VCaP (cell line): ENCODE measurements at regions not wholly inside any gene's neighbourhood (a gene's known extent, or its start where the extent isn't known, plus 50 kb on each side); places are given as distances from the start of the nearest gene placed in this dataset.

ENCODE experiments used
- H3K27ac ChIP-seq: fragments of 450-650 bp; 2 replicates; pipeline ENCODE4 v1.5.1; 2017
- TF ChIP-seq, protein P1 (sequence below): fragments of 450-650 bp; conservative IDR thresholded peaks from 2 replicates; pipeline ENCODE4 v1.5.1; 2017; ENCODE audit warnings: mild to moderate bottlenecking, moderate library complexity

DNA sequence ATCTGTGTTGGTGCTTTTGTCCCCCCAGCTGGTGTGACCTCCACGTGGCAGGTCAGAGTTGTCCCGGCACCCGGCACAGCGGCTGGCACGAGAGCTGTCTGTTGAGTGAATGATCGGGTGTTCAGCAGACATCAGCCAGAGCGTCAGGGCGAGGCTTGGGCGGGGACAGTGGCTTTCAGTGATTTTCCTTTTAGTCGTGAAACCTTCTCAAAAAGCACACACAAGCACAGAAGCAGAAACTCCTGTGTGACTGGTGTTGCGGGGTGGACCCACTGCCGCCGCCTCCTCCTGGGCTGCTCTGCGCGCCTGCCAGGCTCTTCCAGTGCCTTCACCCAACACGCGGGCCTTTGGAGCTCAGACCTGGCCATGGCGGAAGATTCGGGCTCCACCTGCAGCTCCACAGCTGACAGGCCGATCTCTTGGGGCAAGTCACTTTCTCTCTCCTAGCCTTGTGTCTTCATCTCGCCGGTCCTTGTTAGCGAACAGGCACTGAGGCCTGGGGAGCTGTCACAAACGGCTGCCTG, 51.4 kb upstream of the HGFAC start:
- no peak overlapping the region for H3K27ac ChIP-seq

DNA sequence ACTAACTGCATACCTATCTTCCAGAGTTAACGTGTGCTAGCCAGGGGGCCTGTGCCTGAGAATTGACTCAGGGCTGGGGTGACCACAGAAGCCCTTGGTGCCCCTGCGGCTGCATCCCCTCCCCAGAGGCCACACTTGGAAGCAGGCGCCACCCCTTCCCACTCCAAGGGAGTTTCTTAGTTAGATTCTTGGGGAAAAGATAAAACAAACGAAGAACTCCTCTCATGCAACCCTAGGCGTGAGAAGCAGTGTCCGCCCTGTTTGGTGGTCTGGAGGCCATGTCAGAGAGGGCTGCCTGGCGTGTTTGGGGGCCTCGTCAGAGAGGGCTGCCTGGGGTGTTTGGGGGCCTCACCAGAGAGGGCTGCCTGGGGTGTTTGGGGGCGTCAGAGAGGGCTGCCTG, 50.3 kb upstream of the HGFAC start:
- TF ChIP-seq, protein P1, sequence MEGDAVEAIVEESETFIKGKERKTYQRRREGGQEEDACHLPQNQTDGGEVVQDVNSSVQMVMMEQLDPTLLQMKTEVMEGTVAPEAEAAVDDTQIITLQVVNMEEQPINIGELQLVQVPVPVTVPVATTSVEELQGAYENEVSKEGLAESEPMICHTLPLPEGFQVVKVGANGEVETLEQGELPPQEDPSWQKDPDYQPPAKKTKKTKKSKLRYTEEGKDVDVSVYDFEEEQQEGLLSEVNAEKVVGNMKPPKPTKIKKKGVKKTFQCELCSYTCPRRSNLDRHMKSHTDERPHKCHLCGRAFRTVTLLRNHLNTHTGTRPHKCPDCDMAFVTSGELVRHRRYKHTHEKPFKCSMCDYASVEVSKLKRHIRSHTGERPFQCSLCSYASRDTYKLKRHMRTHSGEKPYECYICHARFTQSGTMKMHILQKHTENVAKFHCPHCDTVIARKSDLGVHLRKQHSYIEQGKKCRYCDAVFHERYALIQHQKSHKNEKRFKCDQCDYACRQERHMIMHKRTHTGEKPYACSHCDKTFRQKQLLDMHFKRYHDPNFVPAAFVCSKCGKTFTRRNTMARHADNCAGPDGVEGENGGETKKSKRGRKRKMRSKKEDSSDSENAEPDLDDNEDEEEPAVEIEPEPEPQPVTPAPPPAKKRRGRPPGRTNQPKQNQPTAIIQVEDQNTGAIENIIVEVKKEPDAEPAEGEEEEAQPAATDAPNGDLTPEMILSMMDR, result no peak
- H3K27ac ChIP-seq, result no peak overlapping the region

More for the DNA sequence above, 51.4 kb upstream of the HGFAC start:
- TF ChIP-seq, protein P1, result no peak
